ENCODE measurements at regions not wholly inside any gene's neighbourhood (a gene's known extent, or its start where the extent isn't known, plus 50 kb on each side); places are given as distances from the start of the nearest gene placed in this dataset.

DNA sequence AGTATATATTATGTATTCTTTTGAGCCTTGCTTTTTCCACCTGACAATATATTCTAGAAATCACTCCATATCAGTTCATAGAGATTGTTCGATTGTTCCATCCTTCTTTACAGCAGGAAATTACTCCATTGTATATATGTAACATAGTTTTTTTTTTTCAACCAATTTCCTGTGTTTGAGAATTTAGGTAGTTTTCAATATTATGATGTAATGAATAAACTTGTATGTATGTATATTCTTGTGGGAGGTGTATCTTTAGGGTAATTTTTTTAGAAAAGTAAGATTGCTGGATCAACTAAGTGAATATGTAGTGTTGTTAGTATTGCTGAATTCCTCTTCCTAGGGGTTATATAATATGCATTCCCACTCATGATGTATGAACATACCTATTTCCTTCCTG lies 165.9 kb upstream of the PITX1 start:
- TF ChIP-seq, protein P1, sequence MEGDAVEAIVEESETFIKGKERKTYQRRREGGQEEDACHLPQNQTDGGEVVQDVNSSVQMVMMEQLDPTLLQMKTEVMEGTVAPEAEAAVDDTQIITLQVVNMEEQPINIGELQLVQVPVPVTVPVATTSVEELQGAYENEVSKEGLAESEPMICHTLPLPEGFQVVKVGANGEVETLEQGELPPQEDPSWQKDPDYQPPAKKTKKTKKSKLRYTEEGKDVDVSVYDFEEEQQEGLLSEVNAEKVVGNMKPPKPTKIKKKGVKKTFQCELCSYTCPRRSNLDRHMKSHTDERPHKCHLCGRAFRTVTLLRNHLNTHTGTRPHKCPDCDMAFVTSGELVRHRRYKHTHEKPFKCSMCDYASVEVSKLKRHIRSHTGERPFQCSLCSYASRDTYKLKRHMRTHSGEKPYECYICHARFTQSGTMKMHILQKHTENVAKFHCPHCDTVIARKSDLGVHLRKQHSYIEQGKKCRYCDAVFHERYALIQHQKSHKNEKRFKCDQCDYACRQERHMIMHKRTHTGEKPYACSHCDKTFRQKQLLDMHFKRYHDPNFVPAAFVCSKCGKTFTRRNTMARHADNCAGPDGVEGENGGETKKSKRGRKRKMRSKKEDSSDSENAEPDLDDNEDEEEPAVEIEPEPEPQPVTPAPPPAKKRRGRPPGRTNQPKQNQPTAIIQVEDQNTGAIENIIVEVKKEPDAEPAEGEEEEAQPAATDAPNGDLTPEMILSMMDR (IDR thresholded peaks at IDR 0.05) = no peak
- TF ChIP-seq POLR2A (IDR thresholded peaks at IDR 0.05) (no peak), POLR2AphosphoS5 (IDR thresholded peaks at IDR 0.05) (no peak), EP300 (IDR thresholded peaks at IDR 0.05; ENCODE audit: low read depth) (no peak)
